Hindlimb muscle (tissue), 1 donor: ENCODE measurements at regions not wholly inside any gene's neighbourhood (a gene's known extent, or its start where the extent isn't known, plus 50 kb on each side); places are given as distances from the start of the nearest gene placed in this dataset.
A peak's percentile ranks its signal among the peaks of the same experiment; 100 is the strongest.

ENCODE experiments used
- DNase-seq: peaks from one replicate; pipeline ENCODE4 v3.0.0-alpha.2; 2013

- no peak for DNase-seq
Observed at GRCh38 chr2:11955884-11956291, 209.5 kb downstream of the LPIN1 start.

- DNase-seq: no peak
Observed at GRCh38 chr2:11962707-11963328, 216.4 kb downstream of the LPIN1 start.

GRCh38 chr2:11963966-11964365 is 217.5 kb downstream of the LPIN1 start:
- DNase-seq: no peak

- no peak for DNase-seq
Observed at GRCh38 chr2:11967946-11968465, 221.6 kb downstream of the LPIN1 start.

GRCh38 chr2:11968521-11968920 is 222.1 kb downstream of the LPIN1 start:
- no peak for DNase-seq

- DNase-seq: no peak
Observed at GRCh38 chr2:11969774-11970173, 223.3 kb downstream of the LPIN1 start.

- no peak for DNase-seq
Observed at GRCh38 chr2:11974573-11974972, 228.1 kb downstream of the LPIN1 start.

GRCh38 chr2:11975373-11975772 is 228.9 kb downstream of the LPIN1 start:
- DNase-seq: no peak

- no peak for DNase-seq
Observed at GRCh38 chr2:11976073-11976472, 229.6 kb downstream of the LPIN1 start.

GRCh38 chr2:11977766-11978524 is 231.5 kb downstream of the LPIN1 start:
- DNase-seq: no peak

GRCh38 chr2:11980809-11981208 is 234.4 kb downstream of the LPIN1 start:
- DNase-seq: no peak

- DNase-seq: no peak
Observed at GRCh38 chr2:11983401-11983800, 237.0 kb downstream of the LPIN1 start.

GRCh38 chr2:11983870-11984269 is 237.4 kb downstream of the LPIN1 start:
- no peak for DNase-seq

GRCh38 chr2:11984316-11985158 is 238.1 kb downstream of the LPIN1 start:
- no peak for DNase-seq

GRCh38 chr2:11985817-11986566 is 239.6 kb downstream of the LPIN1 start:
- no peak for DNase-seq

GRCh38 chr2:11987151-11987550 is 240.7 kb downstream of the LPIN1 start:
- DNase-seq: no peak

- peak; percentile 79 for DNase-seq
Observed at GRCh38 chr2:11988691-11989353, 242.4 kb downstream of the LPIN1 start.

- no peak for DNase-seq
Observed at GRCh38 chr2:11989354-11989703, 242.9 kb downstream of the LPIN1 start.

- no peak for DNase-seq
Observed at GRCh38 chr2:11990576-11990975, 244.1 kb downstream of the LPIN1 start.

- no peak for DNase-seq
Observed at GRCh38 chr2:11993749-11994148, 247.3 kb downstream of the LPIN1 start.

- DNase-seq: peak; percentile 37
Observed at GRCh38 chr2:11995456-11995855, 249.0 kb downstream of the LPIN1 start.

GRCh38 chr2:11996618-11997017 is 250.2 kb downstream of the LPIN1 start:
- peak; percentile 19 for DNase-seq
